Vagina (tissue), 2 donors: ENCODE measurements at regions not wholly inside any gene's neighbourhood (a gene's known extent, or its start where the extent isn't known, plus 50 kb on each side); places are given as distances from the start of the nearest gene placed in this dataset.

Experiments used
- POLR2A ChIP-seq, 2 donors: fragments of 450-650 bp; IDR thresholded peaks; one replicate each; pipeline ENCODE4 v1.6.1; 2017; ENCODE audit warnings: antibody characterized with exemption in 2 of 2, mild to moderate bottlenecking in 2 of 2, moderate library complexity in 2 of 2
- POLR2AphosphoS5 ChIP-seq, 2 donors: sonication (generic); formaldehyde crosslinking; IDR thresholded peaks; one replicate each; pipeline ENCODE4 v1.9.0; 2017; ENCODE audit warnings: antibody characterized with exemption in 2 of 2, mild to moderate bottlenecking in 2 of 2, low read depth in 1 of 2; ENCODE audit not compliant: insufficient read depth in 1 of 2
- TF ChIP-seq, protein P1 (sequence below), 3 experiments: fragments of 450-650 bp in 2 of 3; fragments of 200-600 bp in 1 of 3; sonication (generic) in 1 of 3; IDR thresholded peaks; one replicate each; pipeline ENCODE4 v1.5.1; 2017 to 2019; ENCODE audit warnings: antibody characterized with exemption in 3 of 3, mild to moderate bottlenecking in 2 of 3, moderate library complexity in 2 of 3

DNA sequence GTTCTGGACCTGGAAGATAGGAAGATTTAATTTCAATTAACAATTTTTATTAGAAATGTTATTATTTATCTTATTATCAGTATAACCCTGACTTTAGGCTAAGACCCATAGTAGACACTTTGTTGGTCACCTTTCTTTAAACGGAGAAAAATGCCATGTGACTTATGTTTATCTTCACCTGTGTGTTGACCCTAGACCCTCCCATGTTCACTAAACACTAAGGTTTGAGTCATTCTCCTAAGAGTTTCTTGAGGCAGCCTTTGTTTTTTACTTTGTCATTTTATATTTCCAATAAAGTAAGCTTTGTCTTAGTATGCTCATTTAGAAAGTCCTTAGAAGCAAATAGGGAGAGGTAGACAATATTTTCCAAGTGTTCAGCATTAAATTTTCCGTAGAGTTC, 771.7 kb downstream of the METTL15 start:
- TF ChIP-seq, protein P1, sequence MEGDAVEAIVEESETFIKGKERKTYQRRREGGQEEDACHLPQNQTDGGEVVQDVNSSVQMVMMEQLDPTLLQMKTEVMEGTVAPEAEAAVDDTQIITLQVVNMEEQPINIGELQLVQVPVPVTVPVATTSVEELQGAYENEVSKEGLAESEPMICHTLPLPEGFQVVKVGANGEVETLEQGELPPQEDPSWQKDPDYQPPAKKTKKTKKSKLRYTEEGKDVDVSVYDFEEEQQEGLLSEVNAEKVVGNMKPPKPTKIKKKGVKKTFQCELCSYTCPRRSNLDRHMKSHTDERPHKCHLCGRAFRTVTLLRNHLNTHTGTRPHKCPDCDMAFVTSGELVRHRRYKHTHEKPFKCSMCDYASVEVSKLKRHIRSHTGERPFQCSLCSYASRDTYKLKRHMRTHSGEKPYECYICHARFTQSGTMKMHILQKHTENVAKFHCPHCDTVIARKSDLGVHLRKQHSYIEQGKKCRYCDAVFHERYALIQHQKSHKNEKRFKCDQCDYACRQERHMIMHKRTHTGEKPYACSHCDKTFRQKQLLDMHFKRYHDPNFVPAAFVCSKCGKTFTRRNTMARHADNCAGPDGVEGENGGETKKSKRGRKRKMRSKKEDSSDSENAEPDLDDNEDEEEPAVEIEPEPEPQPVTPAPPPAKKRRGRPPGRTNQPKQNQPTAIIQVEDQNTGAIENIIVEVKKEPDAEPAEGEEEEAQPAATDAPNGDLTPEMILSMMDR (IDR thresholded peaks at IDR 0.05): no peak
- no peak for TF ChIP-seq POLR2A (IDR thresholded peaks at IDR 0.05)
- TF ChIP-seq POLR2AphosphoS5 (IDR thresholded peaks at IDR 0.05; ENCODE audit: insufficient read depth in 1 of 2, low read depth in 1 of 2): no peak
